Type B pancreatic cell (in vitro differentiated cells): ENCODE measurements at regions not wholly inside any gene's neighbourhood (a gene's known extent, or its start where the extent isn't known, plus 50 kb on each side); places are given as distances from the start of the nearest gene placed in this dataset.

Source experiments
- DNase-seq: peaks from one replicate; pipeline ENCODE4 v3.0.0; 2021; ENCODE audit warnings: mixed read lengths; ENCODE audit not compliant: unreplicated experiment; ENCODE audit errors: extremely low spot score
- H3K27ac Mint-ChIP-seq: 2 replicates; pipeline ENCODE4 v1.8.0; 2021; ENCODE audit warnings: mild to moderate bottlenecking, mixed read lengths
- H3K27me3 Mint-ChIP-seq: 2 replicates; pipeline ENCODE4 v1.8.0; 2021; ENCODE audit warnings: mixed read lengths
- H3K36me3 Mint-ChIP-seq: 2 replicates; pipeline ENCODE4 v1.8.0; 2021; ENCODE audit warnings: mixed read lengths
- H3K4me1 Mint-ChIP-seq: one replicate; pipeline ENCODE4 v1.8.0; 2021; ENCODE audit warnings: mixed read lengths; ENCODE audit not compliant: unreplicated experiment
- H3K4me3 Mint-ChIP-seq: 2 replicates; pipeline ENCODE4 v1.8.0; 2021; ENCODE audit warnings: mild to moderate bottlenecking, mixed read lengths
- H3K9me3 Mint-ChIP-seq: 2 replicates; pipeline ENCODE4 v1.8.0; 2021; ENCODE audit warnings: mixed read lengths
- CTCF ChIP-seq: fragments of 200-600 bp; sonication (generic); conservative IDR thresholded peaks from 2 replicates; pipeline ENCODE4 v1.5.0; 2021; ENCODE audit warnings: antibody characterized with exemption, mild to moderate bottlenecking

- Mint-ChIP-seq H3K36me3 (no peaks in the 10 kb centered on the region), H3K4me3 (no peak overlapping the region), H3K27me3 (no peaks in the 10 kb centered on the region), H3K4me1 (peaks cover 3% of the 10 kb centered on the region), H3K9me3 (no peaks in the 10 kb centered on the region), H3K27ac (no peak overlapping the region)
- no peak for TF ChIP-seq CTCF
- no peak for DNase-seq
Observed at GRCh38 chr10:60464659-60465058, 75.0 kb upstream of the ANK3 start.

- Mint-ChIP-seq H3K9me3 (no peaks in the 10 kb centered on the region), H3K4me3 (no peak overlapping the region), H3K4me1 (peaks cover 7% of the 10 kb centered on the region), H3K27me3 (no peaks in the 10 kb centered on the region), H3K36me3 (no peaks in the 10 kb centered on the region), H3K27ac (no peak overlapping the region)
- no peak for TF ChIP-seq CTCF
- no peak for DNase-seq
Observed at GRCh38 chr10:60463746-60464145, 74.1 kb upstream of the ANK3 start.

GRCh38 chr10:60461688-60462087 lies 72.0 kb upstream of the ANK3 start:
- Mint-ChIP-seq H3K4me3 (no peak overlapping the region), H3K4me1 (peaks cover 7% of the 10 kb centered on the region), H3K9me3 (no peaks in the 10 kb centered on the region), H3K27ac (no peak overlapping the region), H3K27me3 (no peaks in the 10 kb centered on the region), H3K36me3 (no peaks in the 10 kb centered on the region)
- DNase-seq, result no peak
- no peak for TF ChIP-seq CTCF

GRCh38 chr10:60459701-60460457 lies 70.2 kb upstream of the ANK3 start:
- Mint-ChIP-seq H3K9me3 (no peaks in the 10 kb centered on the region), H3K27ac (peak overlapping the region; percentile 12), H3K27me3 (no peaks in the 10 kb centered on the region), H3K4me1 (peaks cover 7% of the 10 kb centered on the region), H3K36me3 (no peaks in the 10 kb centered on the region), H3K4me3 (no peak overlapping the region)
- no peak for TF ChIP-seq CTCF
- no peak for DNase-seq

- DNase-seq, result no peak
- peaks cover 12% of the 10 kb centered on the region for H3K4me1 Mint-ChIP-seq
Observed at GRCh38 chr10:60456053-60456452, 66.4 kb upstream of the ANK3 start.

More at GRCh38 chr10:60456053-60456452, 66.4 kb upstream of the ANK3 start:
- Mint-ChIP-seq H3K27me3 (no peaks in the 10 kb centered on the region), H3K9me3 (no peaks in the 10 kb centered on the region), H3K36me3 (no peaks in the 10 kb centered on the region), H3K27ac (no peak overlapping the region), H3K4me3 (no peak overlapping the region)
- TF ChIP-seq CTCF, result peak; percentile 16
